Left renal cortex interstitium (tissue), 4 donors: ENCODE measurements at regions not wholly inside any gene's neighbourhood (a gene's known extent, or its start where the extent isn't known, plus 50 kb on each side); places are given as distances from the start of the nearest gene placed in this dataset.

ENCODE experiments used
- DNase-seq, 4 donors: peaks; one replicate each; pipeline ENCODE4 v3.0.0-alpha.2; 2013; ENCODE audit warnings: low read depth in 4 of 4, low spot score in 2 of 4, missing footprints in 1 of 4

DNA sequence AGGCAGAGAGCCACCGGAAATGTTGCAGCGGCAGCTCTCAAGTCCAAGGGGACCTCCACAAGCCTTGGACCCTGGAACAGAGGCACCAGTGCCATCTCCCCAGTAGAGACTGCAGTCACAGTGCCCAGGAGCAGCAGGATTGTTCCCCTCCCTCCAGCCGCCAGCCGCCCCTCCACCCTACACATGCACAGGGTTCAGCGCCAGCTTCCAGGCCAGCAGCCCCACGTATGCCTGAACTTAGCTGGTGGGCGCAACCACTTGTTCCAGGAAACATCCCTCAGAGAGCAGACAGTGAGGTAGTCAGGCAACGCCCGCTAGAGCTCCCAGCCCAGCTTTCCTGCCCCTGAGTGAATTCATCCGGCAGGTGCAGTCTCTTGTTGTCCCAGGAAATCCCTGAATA is 1098.1 kb upstream of the NCAM2 start:
- no peak for DNase-seq

DNA sequence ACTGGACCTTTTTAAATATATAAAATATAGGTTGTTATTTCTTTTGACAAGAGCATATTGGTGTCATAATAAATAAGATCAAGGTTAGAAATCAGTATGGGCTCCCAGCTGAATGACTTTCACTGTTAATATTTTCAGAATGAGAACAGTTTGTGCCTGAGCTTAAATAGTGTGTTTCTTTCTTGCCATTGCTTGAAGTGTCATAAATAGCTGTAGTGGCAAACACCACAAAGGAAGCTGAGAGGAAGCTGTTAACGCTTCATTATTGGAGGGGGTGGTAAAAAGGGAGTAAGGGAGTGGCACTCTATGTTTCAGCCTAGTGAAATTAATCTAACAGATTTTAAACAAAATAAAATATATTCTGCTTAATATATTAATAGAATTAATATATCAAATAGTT is 1089.8 kb upstream of the NCAM2 start:
- DNase-seq, result no peak

DNA sequence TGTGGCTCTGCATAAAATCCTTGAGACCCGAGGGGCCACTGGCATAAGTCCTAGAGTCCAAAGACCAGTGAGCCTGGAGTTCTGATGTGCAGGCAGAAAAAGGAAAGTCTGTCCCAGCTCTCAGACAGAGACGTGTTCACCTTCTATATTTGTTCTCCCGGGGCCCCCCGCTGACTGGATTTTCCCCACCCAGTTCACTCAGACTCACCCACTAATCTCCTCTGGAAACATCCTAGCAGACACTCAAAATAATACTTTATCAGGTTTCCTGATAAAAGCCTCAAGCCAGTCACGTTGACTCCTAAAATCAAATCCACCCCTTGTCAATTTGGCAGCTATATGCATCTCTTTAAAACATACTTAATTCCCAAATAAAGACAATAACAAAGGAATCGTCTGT is 1084.2 kb upstream of the NCAM2 start:
- no peak for DNase-seq

DNA sequence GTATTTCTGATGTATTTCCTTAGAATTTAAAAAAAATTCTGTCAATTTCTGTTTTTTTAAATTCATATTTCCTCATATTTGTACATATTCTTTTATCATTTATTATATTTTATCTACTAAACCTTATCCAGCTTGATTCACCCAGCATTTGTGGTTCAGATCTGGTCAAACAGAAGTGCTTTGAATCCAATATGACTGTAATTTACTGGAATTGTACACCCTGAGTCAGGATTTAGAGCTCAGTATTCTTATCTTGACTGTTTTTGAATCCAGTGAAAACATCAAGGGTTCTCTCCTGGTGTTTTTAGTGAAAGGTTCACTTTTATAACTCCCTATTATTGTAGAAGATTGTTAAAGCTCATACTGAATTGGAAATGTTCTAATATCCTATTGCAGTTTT is 1077.0 kb upstream of the NCAM2 start:
- DNase-seq, result no peak

DNA sequence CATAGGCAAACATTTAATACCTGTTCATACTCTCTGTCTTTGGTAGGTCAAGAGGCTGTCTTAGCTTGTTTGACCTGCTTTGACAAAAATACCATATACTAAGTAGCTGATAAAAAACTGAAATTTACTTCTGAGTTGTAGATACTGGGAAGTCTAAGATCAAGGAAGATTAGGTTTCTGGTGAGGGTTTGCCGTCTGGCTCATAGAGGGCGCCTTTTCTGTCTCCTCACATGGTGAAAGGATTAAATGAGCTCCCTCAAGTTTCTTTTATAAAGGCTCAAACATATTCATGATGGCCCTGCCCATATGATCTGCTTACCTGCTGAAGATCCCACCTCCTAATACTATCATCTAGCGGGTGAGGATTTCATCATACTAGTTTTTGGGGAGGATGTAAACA is 1076.1 kb upstream of the NCAM2 start:
- DNase-seq, result no peak

DNA sequence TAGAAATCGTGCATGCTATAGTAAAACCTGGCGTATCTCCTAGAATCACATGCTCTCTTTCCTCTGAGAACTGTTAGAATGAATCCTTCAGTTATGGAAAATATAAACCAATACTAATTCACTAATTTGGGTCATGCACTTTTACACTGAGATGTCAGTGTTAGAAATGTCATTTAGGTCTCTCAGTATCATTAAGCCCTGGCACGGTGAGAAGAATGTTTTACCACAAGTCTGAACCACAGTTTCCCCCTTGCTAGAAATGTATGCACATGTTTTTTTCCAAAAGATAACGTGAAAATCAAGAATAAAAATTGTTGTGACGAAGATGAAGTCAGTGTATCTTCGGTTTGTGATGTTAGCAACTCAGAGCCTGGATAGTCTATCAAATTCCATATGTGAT is 1062.7 kb upstream of the NCAM2 start:
- DNase-seq, result no peak

DNA sequence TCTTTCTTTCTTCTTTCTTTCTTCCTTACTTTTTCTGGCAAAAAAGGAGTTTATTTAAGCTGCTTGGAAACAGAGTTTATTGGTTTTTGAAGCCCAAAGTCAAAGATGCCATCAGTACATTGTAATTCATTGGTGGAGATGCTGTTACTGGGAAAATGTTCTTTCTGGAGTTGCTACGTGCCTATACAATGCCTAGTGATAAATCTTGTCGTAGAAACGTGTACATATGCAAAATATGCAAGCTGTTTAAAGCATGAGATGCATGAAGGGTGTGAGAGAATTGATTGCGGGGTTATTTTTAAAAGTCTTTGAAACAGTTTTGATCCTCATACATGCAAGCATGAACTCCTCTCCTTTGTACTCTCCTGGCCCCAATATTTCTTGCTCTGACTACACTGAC is 1060.6 kb upstream of the NCAM2 start:
- no peak for DNase-seq

DNA sequence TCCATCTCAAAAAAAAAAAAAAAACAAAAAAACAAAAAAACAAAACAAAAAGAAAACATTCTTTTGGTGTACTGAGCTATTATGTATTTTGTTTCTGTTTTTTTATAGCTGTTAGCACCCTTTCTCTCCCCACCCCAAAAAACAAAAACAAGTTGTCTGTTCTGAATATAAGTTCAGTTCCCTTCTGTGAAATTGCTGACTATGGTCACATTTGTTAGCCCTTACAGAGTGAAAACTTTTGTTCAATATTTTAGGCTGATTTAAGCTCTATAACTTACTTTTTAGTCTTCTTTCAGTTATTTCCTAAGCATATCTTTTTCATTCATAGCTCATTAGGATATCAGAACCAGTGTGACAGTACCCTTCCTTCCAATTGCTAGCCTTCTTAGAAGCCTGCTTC is 1056.6 kb upstream of the NCAM2 start:
- DNase-seq, result no peak

DNA sequence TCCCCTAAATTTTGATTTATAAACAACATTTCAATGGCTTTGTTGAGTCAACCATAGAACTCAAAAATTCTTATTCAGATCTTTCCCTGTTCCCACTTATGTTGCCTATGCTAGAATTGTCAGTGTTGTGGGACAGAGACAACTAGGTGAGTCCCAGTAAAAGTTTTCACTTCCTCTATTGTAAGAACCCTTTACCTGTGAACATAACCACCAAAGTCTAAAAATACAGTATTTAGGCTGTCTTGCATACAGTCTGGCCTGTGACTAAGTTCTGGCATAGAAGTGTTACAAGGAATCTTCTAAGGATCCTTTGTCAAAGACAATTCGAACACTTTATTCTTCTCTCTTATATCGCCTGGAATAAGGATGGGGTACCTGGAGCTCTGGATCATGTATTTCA is 1047.9 kb upstream of the NCAM2 start:
- DNase-seq, result no peak

DNA sequence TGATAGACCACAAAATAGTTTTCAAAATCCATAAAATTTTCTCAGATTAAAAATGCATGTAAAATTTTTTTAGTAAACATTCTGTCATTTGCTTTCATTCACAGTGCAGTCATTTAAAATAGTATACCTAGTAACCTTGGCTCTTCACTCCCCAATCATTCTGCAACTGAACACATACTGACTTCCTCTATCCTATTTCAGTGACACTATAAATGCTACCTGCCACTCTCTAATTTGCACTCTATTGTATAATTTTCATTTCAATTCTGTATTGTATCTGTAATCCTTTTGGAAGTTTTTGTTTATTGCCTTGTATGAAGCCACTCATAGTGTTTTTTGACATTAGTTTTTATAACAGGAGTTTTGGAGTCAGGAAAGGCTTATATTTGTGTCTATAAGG is 1029.1 kb upstream of the NCAM2 start:
- DNase-seq, result no peak

DNA sequence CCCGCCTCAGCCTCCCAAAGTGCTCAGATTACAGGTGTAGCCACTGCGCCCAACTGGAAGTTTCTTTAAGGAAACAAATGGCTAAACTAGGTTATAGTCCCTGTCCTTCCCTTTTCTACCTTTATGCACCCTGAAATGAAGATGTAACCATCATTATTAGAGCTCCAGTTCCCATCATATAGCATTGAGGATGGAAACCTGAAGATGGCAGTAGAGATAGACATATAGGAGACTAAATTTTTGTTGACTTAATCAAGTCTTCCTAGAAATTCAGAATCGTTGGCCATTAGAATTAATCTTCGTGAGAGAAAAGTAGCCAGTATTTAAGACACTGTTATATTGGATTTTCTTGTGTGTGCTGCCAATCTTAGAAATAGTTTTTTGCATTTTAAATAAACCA is 1016.3 kb upstream of the NCAM2 start:
- no peak for DNase-seq

DNA sequence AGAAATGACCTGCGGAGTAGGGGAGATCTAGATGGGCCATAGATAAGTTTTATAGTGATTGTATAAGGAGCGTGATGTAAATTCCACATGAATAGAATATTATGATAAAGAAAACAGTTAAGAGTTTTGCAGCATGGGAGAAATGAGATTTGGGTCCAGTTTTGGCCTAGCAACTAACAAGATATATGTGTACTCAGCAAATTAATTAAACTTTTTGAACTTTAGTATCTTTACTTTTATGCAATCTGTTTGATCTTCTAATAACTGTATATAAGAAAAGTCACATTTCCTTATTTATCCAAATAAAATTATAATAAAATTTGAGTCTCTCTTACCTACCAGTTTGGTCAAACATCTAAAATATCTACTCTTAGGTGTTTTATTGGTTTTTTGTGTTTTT is 1011.8 kb upstream of the NCAM2 start:
- DNase-seq, result no peak

DNA sequence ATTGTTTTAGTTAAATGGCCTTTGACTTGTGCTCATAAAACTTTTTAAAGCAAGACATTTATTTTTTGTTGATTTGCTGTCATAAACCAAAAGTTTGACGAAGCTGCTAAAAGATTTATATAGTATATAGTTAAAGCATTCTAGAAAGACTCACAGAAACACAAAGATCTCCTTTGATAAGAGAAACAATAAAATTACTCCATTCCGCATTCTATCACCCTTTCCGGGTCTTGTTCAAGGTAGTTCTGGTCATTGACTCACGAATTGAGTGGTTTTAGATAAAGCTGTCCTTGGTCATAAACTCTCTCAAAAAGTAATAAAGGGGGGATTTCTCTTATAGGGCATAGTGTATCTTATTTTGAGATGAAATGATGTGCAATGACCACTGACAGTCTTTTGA is 1010.5 kb upstream of the NCAM2 start:
- DNase-seq, result no peak

DNA sequence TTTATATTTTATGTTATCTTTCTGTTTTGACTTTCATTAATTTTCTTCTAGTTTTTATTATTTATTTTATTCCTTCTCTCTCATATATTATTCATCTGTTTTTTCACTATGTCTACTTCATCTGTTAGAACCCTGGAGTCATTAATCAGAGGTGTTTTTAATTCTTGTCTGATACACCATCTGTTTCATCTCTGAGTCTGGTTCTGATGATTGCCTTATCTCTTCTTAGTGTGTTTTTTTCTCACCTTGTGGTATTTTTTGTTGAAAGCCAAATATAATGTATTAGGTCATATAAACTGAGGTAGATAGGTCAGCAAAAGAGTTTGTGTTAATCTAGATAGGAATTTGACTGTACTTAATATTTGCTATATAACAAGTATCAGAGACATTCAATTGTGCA is 1005.7 kb upstream of the NCAM2 start:
- no peak for DNase-seq

DNA sequence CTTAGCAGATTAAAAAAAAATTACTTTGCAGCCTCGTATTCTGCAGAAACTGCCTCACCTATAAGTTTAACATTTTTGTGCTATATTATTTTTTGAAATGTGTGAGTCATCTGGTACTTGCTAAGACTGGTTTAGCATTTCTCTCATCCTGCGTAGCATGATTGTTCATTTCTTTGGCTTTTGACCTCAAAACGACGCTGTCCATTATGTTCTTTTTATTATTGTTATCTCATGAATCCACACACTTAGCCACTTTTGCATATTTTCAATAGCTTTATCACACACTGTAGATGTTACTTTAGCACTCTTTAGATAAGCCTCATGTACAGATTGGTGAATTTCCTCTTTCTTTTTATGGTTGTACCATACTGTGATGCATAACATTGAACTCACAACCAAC is 1004.9 kb upstream of the NCAM2 start:
- no peak for DNase-seq

DNA sequence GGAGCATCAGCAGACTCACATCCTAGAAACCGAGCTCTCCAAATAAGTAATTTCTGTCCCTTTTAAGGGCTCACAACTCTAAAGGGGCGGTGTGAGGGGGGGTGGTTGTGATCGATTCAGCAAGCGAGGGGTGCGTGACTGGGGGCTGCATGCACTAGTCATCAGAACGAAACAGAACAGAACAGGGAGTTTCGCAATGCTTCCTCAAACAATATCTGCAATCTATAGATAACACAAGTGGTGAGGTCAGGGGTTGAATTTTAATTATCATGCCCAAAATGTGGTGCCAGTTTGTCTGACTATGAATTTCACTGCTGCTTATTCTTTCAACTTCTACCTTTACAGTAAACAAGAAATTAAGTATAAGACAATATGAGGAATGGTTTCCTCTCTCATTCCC is 1003.0 kb upstream of the NCAM2 start:
- no peak for DNase-seq

DNA sequence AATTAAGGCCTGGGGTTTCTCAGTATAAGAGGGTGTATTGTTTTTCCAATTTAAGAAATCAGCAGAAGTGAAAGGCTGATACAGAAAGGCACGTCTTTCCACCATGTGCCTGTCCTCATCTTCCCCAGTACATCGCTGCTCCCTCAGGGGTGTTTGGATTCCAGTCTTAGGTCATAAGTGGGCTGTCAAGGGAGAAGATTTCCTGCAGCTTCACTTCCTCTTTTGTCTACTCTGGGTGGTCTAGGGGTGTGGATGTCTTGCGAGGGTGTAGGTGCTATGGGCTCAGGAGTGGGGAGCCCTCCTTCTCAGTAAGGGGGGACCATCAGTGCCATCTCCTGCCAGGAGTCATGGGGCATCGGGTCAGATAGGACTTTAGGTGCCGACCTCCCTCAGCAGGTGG is 999.8 kb upstream of the NCAM2 start:
- no peak for DNase-seq

DNA sequence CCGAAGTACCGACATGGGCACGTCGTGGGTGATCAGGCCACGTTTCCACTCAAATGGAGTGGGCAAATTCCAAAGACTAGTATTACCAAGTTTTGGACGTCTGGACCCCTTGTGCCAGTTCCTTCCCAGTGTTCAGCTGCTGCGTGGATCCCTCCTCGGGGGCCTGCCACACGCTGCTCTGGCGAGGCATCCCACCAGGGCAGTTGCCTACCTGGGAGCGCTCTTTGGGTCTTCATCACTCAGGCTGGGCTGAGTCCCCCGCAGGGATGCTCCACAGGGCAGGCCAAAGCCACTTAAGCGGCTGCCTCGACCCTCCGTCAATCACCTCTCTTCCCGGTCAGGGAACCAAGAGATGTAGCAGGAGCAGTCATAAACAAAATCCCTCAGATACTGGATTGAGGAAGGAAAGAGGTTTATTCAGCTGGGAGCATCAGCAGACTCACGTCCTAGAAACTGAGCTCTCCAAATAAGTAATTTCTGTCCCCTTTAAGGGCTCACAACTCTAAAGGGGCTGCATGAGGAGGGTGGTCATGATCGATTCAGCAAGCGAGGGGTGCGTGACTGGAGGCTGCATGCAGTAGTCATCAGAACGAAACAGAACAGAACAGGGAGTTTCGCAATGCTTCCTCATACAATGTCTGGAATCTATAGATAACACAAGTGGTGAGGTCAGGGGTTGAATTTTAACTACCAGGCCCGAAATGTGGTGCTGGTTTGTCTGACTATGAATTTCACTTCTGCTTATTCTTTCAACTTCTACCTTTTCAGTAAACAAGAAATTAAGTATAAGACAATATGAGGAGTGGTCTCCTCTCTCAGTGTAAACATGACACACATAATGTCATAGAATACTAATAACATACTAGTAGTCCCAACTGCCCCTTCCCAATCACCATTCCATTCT is 998.6 kb upstream of the NCAM2 start:
- no peak for DNase-seq

DNA sequence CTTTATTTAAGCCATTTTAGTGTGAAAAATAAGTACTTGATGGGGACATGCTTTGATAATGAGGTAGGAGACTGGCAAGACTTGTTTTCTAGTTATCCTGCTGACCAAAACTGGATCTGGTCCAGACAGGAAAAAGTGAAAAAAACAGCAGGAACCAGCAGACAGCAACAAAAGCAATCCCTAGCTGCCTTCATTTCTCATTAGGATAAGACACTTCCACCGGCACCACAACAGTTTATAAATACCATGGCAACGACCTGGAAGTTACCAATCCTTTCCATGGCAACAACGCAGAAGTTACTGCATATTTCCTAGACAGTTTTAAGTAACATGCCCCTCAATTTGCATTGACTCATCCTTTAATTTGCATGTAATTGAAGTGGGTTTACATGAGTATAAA is 993.8 kb upstream of the NCAM2 start:
- DNase-seq, result no peak

DNA sequence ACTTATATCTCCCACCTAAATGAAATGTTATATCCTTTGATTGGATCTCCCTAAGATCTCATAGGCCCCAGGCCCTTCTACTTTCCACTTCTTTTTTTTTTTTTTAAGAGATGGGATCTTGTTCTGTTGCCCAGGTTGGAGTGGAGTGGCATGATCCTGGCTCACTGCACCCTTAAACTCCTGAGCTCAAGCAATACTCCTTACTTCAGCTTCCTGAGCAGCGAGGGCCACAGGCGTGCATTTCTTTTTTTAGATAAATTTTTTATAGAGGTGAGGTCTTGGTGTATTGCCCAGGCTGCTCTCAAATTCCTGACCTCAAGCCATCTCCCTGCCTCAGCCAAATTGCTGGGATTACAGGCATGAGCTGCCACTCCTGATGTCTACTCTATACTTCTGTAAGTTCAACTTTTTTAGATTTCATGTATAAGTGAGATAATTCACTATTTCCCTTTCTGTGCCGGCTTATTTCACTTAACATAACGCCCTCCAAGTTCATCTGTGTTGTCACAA is 987.5 kb upstream of the NCAM2 start:
- DNase-seq, result no peak

DNA sequence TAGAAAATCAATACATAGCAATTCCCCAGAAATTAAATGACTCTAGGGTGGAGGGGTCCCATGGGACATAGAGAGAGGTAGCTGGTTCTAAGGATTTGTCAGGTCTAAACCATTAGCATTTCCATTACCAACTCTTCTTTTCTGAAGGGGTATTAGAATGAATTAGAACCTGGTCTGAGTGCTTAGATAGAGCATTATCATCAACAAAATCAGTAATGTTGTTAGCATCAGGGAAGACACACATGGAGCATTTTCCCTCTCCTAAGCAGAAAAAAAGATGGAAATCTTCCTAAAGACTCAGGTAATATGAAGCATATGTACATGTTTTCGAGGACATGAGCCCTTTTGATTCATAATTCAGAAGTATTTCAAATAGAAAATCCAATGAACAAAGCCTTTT is 984.4 kb upstream of the NCAM2 start:
- no peak for DNase-seq

DNA sequence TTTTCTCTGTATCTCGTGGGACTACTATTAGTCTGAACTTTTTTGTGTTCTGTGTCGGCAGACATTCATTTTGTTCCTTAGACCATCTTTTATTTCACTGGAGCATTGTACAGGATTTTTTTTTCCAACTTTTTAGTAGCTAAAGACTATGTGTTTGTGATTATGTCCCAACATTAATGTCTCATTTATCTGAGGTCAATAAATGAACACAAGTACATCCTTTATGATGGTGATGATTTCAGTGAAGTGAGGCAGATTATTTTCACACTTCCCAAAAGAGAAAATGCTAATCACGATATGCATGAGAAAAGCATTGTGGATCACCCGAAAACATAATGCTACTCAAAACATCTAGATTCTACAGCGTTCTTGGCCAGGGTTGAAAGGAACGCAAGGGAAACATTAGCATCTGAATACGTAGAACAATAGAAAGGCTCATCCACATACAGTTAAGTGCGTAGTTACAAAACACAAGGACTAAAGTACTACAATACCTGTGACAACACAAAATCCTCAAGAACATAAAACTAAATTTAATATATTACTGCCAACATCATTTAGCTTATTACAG is 981.7 kb upstream of the NCAM2 start:
- no peak for DNase-seq
